ENCODE measurements at regions not wholly inside any gene's neighbourhood (a gene's known extent, or its start where the extent isn't known, plus 50 kb on each side); places are given as distances from the start of the nearest gene placed in this dataset.

- no peak for TF ChIP-seq CTCF (conservative IDR thresholded peaks at IDR 0.05; ENCODE audit: low read depth, low read length)
- TF ChIP-seq EZH2 (IDR thresholded peaks at IDR 0.05; ENCODE audit: borderline replicate concordance, low read depth, low read length, poor library complexity, severe bottlenecking): no peak
These were observed 170.6 kb downstream of the CCDC59 start for GRCh38 chr12:82187595-82187994.

Data from A673 (cell line).